ENCODE measurements at regions not wholly inside any gene's neighbourhood (a gene's known extent, or its start where the extent isn't known, plus 50 kb on each side); places are given as distances from the start of the nearest gene placed in this dataset.

DNA sequence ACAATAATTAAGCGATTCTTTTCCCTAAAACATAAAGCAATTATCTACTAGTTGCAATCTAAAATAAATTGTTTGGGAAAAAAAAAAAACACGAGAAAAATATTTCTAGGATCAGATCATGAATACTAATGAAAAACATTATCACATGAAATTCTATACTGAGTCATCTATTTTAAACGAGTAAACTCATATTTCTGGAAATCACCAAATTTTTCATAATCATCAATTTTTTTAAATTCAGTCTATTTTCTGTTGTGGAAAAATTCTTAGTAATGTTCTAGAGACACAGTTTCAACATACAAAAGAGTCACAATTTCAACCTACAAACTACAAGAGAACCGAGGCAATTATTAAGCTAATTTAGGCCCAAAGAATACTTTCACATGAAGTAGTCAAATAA lies 245.6 kb upstream of the SOX5 start:
- in situ Hi-C loops (cut with HindIII; ENCODE audit: low sequenced_read_pairs): no loop called here
- TF ChIP-seq, protein P1, sequence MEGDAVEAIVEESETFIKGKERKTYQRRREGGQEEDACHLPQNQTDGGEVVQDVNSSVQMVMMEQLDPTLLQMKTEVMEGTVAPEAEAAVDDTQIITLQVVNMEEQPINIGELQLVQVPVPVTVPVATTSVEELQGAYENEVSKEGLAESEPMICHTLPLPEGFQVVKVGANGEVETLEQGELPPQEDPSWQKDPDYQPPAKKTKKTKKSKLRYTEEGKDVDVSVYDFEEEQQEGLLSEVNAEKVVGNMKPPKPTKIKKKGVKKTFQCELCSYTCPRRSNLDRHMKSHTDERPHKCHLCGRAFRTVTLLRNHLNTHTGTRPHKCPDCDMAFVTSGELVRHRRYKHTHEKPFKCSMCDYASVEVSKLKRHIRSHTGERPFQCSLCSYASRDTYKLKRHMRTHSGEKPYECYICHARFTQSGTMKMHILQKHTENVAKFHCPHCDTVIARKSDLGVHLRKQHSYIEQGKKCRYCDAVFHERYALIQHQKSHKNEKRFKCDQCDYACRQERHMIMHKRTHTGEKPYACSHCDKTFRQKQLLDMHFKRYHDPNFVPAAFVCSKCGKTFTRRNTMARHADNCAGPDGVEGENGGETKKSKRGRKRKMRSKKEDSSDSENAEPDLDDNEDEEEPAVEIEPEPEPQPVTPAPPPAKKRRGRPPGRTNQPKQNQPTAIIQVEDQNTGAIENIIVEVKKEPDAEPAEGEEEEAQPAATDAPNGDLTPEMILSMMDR (IDR thresholded peaks at IDR 0.05; ENCODE audit: low read depth, low read length): no peak
- DNase-seq (ENCODE audit: low read depth, low spot score): no peak
- H3K4me3 ChIP-seq (ENCODE audit: low read depth, low read length): no peak overlapping the region

DNA sequence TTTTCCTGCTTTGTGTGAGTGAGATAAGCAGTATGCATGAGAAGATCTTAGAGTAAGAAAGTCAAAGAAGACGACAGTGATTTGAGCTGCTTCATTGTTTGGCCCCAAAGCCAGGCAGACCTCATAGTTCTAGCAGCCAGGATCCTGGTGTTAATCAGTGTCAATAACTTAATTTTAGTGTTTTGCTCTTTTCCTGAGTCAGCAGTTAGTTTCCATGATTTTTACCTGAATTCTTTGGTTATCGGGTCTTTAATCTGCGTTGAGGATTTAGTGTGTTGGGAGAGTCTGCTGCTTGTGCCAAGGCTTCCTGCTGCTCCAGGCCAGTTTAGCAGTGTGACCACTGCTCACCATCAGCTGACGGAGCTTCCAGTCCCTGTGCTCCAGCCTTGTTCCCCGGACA lies 241.6 kb upstream of the SOX5 start:
- no peak overlapping the region for H3K4me3 ChIP-seq (ENCODE audit: low read depth, low read length)
- TF ChIP-seq, protein P1 (IDR thresholded peaks at IDR 0.05; ENCODE audit: low read depth, low read length): no peak
- in situ Hi-C loops (cut with HindIII; ENCODE audit: low sequenced_read_pairs): no loop called here
- no peak for DNase-seq (ENCODE audit: low read depth, low spot score)

DNA sequence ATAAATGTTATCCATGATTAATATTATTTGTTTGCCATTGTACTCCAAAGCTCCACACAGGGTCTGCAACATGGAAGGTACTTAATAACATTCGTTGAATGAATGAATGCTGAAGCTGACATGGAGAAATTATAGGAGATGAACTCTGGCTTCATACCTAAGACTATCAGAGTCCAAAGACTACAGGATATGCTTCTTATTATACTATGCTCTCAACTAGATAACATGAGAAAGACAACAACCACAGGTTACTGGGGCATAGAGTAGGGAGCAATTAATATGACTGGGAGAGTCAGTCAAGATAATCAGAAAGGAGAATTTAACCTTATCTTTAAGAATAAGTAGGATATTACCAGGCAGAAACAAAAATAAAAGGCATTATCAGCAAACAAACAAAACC lies 236.3 kb upstream of the SOX5 start:
- TF ChIP-seq, protein P1 (IDR thresholded peaks at IDR 0.05; ENCODE audit: low read depth, low read length): no peak
- no peak overlapping the region for H3K4me3 ChIP-seq (ENCODE audit: low read depth, low read length)
- in situ Hi-C loops (cut with HindIII; ENCODE audit: low sequenced_read_pairs): no loop called here
- no peak for DNase-seq (ENCODE audit: low read depth, low spot score)

DNA sequence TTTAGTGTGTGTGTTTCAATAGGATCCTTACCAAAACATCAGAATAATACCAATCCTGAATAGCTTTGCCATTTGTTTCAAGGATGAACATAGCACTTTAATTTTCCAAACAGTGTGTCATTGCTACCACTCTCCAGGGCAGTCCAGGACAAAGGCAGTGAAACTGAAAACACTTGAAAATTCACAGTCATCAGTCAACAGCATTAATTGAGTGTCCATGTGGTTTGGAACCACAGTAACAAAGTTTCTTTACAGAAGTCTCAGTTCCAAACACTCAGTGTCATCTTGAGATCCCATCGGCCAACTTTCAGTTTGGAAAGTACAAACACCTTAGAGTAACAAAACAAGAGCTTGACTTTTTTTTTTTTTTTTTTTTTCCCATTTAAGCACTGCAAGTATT lies 228.4 kb upstream of the SOX5 start:
- no peak overlapping the region for H3K4me3 ChIP-seq (ENCODE audit: low read depth, low read length)
- in situ Hi-C loops (cut with HindIII; ENCODE audit: low sequenced_read_pairs): no loop called here
- TF ChIP-seq, protein P1 (IDR thresholded peaks at IDR 0.05; ENCODE audit: low read depth, low read length): no peak
- no peak for DNase-seq (ENCODE audit: low read depth, low spot score)

DNA sequence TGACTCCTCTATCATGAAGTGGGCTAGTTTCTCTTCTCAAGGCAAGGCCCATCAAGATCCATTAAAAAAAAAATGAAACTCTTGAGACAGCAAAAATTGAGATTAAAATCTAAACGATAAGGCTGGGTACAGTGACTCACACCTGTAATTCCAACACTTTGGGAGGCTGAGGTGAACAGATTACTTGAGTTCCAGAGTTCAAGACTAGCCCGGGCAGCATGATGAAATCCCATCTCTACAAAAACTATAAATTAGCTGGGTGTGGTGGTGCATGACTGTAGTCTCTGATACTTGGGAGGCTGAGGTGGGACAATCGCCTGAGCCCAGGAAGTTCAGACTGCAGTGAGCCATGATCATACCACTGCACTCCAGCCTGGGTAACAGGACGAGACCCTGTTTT lies 226.5 kb upstream of the SOX5 start:
- TF ChIP-seq, protein P1 (IDR thresholded peaks at IDR 0.05; ENCODE audit: low read depth, low read length): no peak
- in situ Hi-C loops (cut with HindIII; ENCODE audit: low sequenced_read_pairs): no loop called here
- no peak overlapping the region for H3K4me3 ChIP-seq (ENCODE audit: low read depth, low read length)
- no peak for DNase-seq (ENCODE audit: low read depth, low spot score)

DNA sequence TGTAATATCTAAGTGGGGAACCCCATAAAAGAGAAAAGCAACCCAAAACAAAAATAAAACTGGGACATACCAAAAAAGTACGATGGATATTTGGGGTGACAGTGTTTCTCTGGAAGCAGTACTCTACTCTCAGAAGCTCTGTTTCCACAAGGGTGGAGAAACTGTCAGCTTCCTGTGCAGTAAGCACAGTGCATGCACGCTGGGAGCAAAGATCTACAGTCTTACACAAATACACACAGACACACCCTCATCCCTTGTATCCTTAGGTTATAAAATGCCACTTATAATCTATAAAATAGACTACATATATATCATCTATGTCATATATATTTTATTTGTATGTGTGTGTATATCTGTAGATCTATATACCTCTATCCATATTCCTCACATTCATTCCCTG lies 225.8 kb upstream of the SOX5 start:
- TF ChIP-seq, protein P1 (IDR thresholded peaks at IDR 0.05; ENCODE audit: low read depth, low read length): no peak
- in situ Hi-C loops (cut with HindIII; ENCODE audit: low sequenced_read_pairs): no loop called here
- no peak overlapping the region for H3K4me3 ChIP-seq (ENCODE audit: low read depth, low read length)
- no peak for DNase-seq (ENCODE audit: low read depth, low spot score)

DNA sequence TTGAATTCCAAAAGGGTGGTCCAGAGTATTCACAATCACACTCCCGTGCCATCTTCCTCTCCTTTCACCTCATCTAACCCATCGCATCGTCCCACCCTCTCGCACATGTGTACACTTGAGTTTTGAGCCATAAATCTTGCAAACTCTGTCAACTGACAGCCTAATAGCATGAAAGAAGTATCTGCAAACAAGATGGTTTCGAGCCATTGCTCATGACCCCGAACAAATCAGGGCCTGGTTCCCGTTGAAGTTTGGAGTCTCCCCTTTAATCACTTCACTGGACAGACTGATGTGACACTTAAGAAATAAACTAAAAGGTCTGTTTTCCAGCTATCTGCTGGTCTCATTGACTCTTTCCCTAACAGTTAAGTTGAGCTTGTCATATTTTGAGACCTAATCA lies 223.6 kb upstream of the SOX5 start:
- DNase-seq (ENCODE audit: low read depth, low spot score): no peak
- no peak overlapping the region for H3K4me3 ChIP-seq (ENCODE audit: low read depth, low read length)
- TF ChIP-seq, protein P1 (IDR thresholded peaks at IDR 0.05; ENCODE audit: low read depth, low read length): no peak
- in situ Hi-C loops (cut with HindIII; ENCODE audit: low sequenced_read_pairs): no loop called here

Data from astrocyte of the spinal cord (primary cell).